Neural progenitor cell (in vitro differentiated cells): ENCODE measurements at regions not wholly inside any gene's neighbourhood (a gene's known extent, or its start where the extent isn't known, plus 50 kb on each side); places are given as distances from the start of the nearest gene placed in this dataset.

ENCODE experiments used
- DNase-seq: peaks from one replicate; pipeline ENCODE4 v3.0.0-alpha.2; 2016; ENCODE audit warnings: low spot score
- H2AFZ ChIP-seq: fragments of 200-600 bp; sonication (generic); replicated peaks from 2 replicates; pipeline ENCODE4 v1.6.1; 2016; ENCODE audit warnings: antibody characterized with exemption
- H3F3A ChIP-seq: fragments of 200-600 bp; sonication (generic); 2 replicates; pipeline ENCODE4 v1.6.1; 2016; ENCODE audit warnings: antibody characterized with exemption, low read depth
- H3K27ac ChIP-seq: fragments of 200-600 bp; sonication (generic); 2 replicates; pipeline ENCODE4 v1.5.1; 2016; ENCODE audit warnings: mild to moderate bottlenecking
- H3K27me3 ChIP-seq: fragments of 200-600 bp; sonication (generic); 2 replicates; pipeline ENCODE4 v1.6.1; 2016; ENCODE audit warnings: mild to moderate bottlenecking, moderate library complexity
- H3K36me3 ChIP-seq: fragments of 200-600 bp; sonication (generic); 2 replicates; pipeline ENCODE4 v1.5.1; 2016
- H3K4me1 ChIP-seq: fragments of 200-600 bp; sonication (generic); 2 replicates; pipeline ENCODE4 v1.6.1; 2016; ENCODE audit warnings: mixed run types
- H3K4me2 ChIP-seq: fragments of 200-600 bp; sonication (generic); 2 replicates; pipeline ENCODE4 v1.6.1; 2016
- H3K4me3 ChIP-seq: fragments of 200-600 bp; sonication (generic); 2 replicates; pipeline ENCODE4 v1.5.1; 2016
- H3K79me2 ChIP-seq: fragments of 200-600 bp; sonication (generic); 2 replicates; pipeline ENCODE4 v1.6.1; 2016; ENCODE audit warnings: low read depth
- H3K9ac ChIP-seq: fragments of 200-600 bp; sonication (generic); 2 replicates; pipeline ENCODE4 v1.6.1; 2016
- H3K9me3 ChIP-seq: fragments of 200-600 bp; sonication (generic); 2 replicates; pipeline ENCODE4 v1.5.1; 2016; ENCODE audit warnings: low read depth
- H4K20me1 ChIP-seq: fragments of 200-600 bp; sonication (generic); 2 replicates; pipeline ENCODE4 v1.6.1; 2016; ENCODE audit warnings: low read depth
- H3K27ac Mint-ChIP-seq: 3 replicates; pipeline ENCODE4 v1.8.0; 2021; ENCODE audit warnings: mixed read lengths
- H3K27me3 Mint-ChIP-seq: 2 replicates; pipeline ENCODE4 v1.8.0; 2022; ENCODE audit warnings: low read depth, mild to moderate bottlenecking, inconsistent platforms, moderate library complexity, mixed read lengths; ENCODE audit not compliant: insufficient read depth
- H3K36me3 Mint-ChIP-seq: 3 replicates; pipeline ENCODE4 v1.8.0; 2021; ENCODE audit warnings: mixed read lengths
- H3K4me1 Mint-ChIP-seq: 3 replicates; pipeline ENCODE4 v1.8.0; 2021; ENCODE audit warnings: mixed read lengths
- H3K4me3 Mint-ChIP-seq: 3 replicates; pipeline ENCODE4 v1.8.0; 2021; ENCODE audit warnings: mild to moderate bottlenecking, moderate library complexity, mixed read lengths
- H3K9me3 Mint-ChIP-seq: 3 replicates; pipeline ENCODE4 v1.8.0; 2020; ENCODE audit warnings: mixed read lengths
- CTCF ChIP-seq: fragments of 200-600 bp; sonication (generic); IDR thresholded peaks from 2 replicates; pipeline ENCODE4 v1.5.1; 2017; ENCODE audit warnings: antibody characterized with exemption, mild to moderate bottlenecking
- EZH2 ChIP-seq: fragments of 200-600 bp; sonication (generic); IDR thresholded peaks from 2 replicates; pipeline ENCODE4 v1.6.1; 2017; ENCODE audit warnings: antibody characterized with exemption, mild to moderate bottlenecking, moderate library complexity
- EZH2phosphoT487 ChIP-seq: fragments of 200-600 bp; sonication (generic); IDR thresholded peaks from 2 replicates; pipeline ENCODE4 v1.6.1; 2017; ENCODE audit warnings: antibody characterized with exemption

GRCh38 chr5:166027582-166027981 lies 2263.9 kb upstream of the WWC1 start:
- Histone ChIP-seq H4K20me1 (no peaks in the 10 kb centered on the region), H3K9me3 (no peaks in the 10 kb centered on the region), H3F3A (no peaks in the 10 kb centered on the region), H3K4me1 (no peaks in the 10 kb centered on the region), H3K4me3 (no peak overlapping the region), H3K79me2 (no peaks in the 10 kb centered on the region), H3K27me3 (no peaks in the 10 kb centered on the region), H2AFZ (no peak overlapping the region), H3K9ac (no peak overlapping the region), H3K4me2 (no peak overlapping the region), H3K36me3 (no peaks in the 10 kb centered on the region), H3K27ac (no peak overlapping the region)
- no peaks in the 10 kb centered on the region for H3K9me3 Mint-ChIP-seq
- DNase-seq, result no peak
- no peak overlapping the region for H3K4me3 Mint-ChIP-seq
- H3K27ac Mint-ChIP-seq, result no peak overlapping the region
- H3K36me3 Mint-ChIP-seq, result no peaks in the 10 kb centered on the region
- no peaks in the 10 kb centered on the region for H3K4me1 Mint-ChIP-seq
- no peaks in the 10 kb centered on the region for H3K27me3 Mint-ChIP-seq
- TF ChIP-seq EZH2 (no peak), CTCF (no peak), EZH2phosphoT487 (no peak)

GRCh38 chr5:166031926-166032325 lies 2259.5 kb upstream of the WWC1 start:
- peaks cover 3% of the 10 kb centered on the region for H3K27me3 Mint-ChIP-seq

GRCh38 chr5:166032601-166033000 lies 2258.8 kb upstream of the WWC1 start:
- Mint-ChIP-seq H3K27me3 (peaks cover 3% of the 10 kb centered on the region), H3K36me3 (no peaks in the 10 kb centered on the region), H3K27ac (no peak overlapping the region), H3K4me1 (no peaks in the 10 kb centered on the region), H3K9me3 (peaks cover 2% of the 10 kb centered on the region), H3K4me3 (no peak overlapping the region)
- no peak for DNase-seq
- H4K20me1 ChIP-seq, result no peaks in the 10 kb centered on the region
- no peak overlapping the region for H3K4me3 ChIP-seq
- H3K27me3 ChIP-seq, result no peaks in the 10 kb centered on the region
- H3K4me1 ChIP-seq, result no peaks in the 10 kb centered on the region
- no peaks in the 10 kb centered on the region for H3F3A ChIP-seq
- no peak overlapping the region for H3K9ac ChIP-seq
- no peak overlapping the region for H2AFZ ChIP-seq
- H3K79me2 ChIP-seq, result no peaks in the 10 kb centered on the region
- no peaks in the 10 kb centered on the region for H3K36me3 ChIP-seq
- no peaks in the 10 kb centered on the region for H3K9me3 ChIP-seq
- no peak overlapping the region for H3K4me2 ChIP-seq
- H3K27ac ChIP-seq, result no peak overlapping the region
- no peak for TF ChIP-seq EZH2
- TF ChIP-seq CTCF, result no peak
- no peak for TF ChIP-seq EZH2phosphoT487

More at GRCh38 chr5:166031926-166032325, 2259.5 kb upstream of the WWC1 start:
- H3K27ac Mint-ChIP-seq, result no peak overlapping the region
- Histone ChIP-seq H3K36me3 (no peaks in the 10 kb centered on the region), H3F3A (no peaks in the 10 kb centered on the region), H3K4me3 (no peak overlapping the region), H3K79me2 (no peaks in the 10 kb centered on the region), H3K27me3 (no peaks in the 10 kb centered on the region), H4K20me1 (no peaks in the 10 kb centered on the region), H3K9me3 (no peaks in the 10 kb centered on the region), H3K4me1 (no peaks in the 10 kb centered on the region), H3K4me2 (no peak overlapping the region), H3K9ac (no peak overlapping the region), H2AFZ (no peak overlapping the region), H3K27ac (no peak overlapping the region)
- H3K36me3 Mint-ChIP-seq, result no peaks in the 10 kb centered on the region
- H3K4me1 Mint-ChIP-seq, result no peaks in the 10 kb centered on the region
- no peak overlapping the region for H3K4me3 Mint-ChIP-seq
- DNase-seq, result no peak
- no peaks in the 10 kb centered on the region for H3K9me3 Mint-ChIP-seq
- TF ChIP-seq EZH2, result no peak
- no peak for TF ChIP-seq EZH2phosphoT487
- no peak for TF ChIP-seq CTCF

- Histone ChIP-seq H2AFZ (no peak overlapping the region), H3K36me3 (no peaks in the 10 kb centered on the region), H3K9me3 (no peaks in the 10 kb centered on the region), H3F3A (no peaks in the 10 kb centered on the region), H3K4me3 (no peak overlapping the region), H3K27me3 (no peaks in the 10 kb centered on the region), H3K27ac (no peak overlapping the region), H3K9ac (no peak overlapping the region), H3K79me2 (no peaks in the 10 kb centered on the region), H3K4me1 (no peaks in the 10 kb centered on the region), H4K20me1 (no peaks in the 10 kb centered on the region), H3K4me2 (no peak overlapping the region)
- Mint-ChIP-seq H3K4me1 (no peaks in the 10 kb centered on the region), H3K9me3 (peaks cover 3% of the 10 kb centered on the region), H3K27me3 (no peaks in the 10 kb centered on the region), H3K27ac (no peak overlapping the region), H3K36me3 (no peaks in the 10 kb centered on the region), H3K4me3 (no peak overlapping the region)
- no peak for DNase-seq
- TF ChIP-seq EZH2 (no peak), CTCF (no peak), EZH2phosphoT487 (no peak)
Measured at GRCh38 chr5:166045961-166046360, 2245.5 kb upstream of the WWC1 start.
